ENCODE measurements at regions not wholly inside any gene's neighbourhood (a gene's known extent, or its start where the extent isn't known, plus 50 kb on each side); places are given as distances from the start of the nearest gene placed in this dataset.

DNA sequence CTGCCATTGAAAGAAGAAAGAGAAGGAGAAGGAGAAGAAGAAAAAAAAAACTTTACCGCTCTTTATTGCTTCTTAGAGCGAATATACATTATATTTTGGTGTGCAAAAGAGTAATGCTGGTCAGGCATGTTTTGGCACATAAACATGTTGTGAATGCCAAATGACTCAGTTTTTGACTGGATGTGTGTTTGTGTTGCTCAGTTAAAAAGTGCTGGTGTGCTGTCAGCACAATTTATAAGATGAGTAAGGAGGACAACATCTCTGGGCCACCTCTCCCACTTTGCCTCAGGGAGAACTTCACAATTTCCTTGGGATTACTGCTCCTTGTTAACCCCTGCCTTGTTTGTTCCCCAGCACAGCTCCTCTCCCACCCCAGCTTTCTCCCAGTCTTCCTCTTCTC, 584.8 kb downstream of the ETNK1 start:
- TF ChIP-seq, protein P1, sequence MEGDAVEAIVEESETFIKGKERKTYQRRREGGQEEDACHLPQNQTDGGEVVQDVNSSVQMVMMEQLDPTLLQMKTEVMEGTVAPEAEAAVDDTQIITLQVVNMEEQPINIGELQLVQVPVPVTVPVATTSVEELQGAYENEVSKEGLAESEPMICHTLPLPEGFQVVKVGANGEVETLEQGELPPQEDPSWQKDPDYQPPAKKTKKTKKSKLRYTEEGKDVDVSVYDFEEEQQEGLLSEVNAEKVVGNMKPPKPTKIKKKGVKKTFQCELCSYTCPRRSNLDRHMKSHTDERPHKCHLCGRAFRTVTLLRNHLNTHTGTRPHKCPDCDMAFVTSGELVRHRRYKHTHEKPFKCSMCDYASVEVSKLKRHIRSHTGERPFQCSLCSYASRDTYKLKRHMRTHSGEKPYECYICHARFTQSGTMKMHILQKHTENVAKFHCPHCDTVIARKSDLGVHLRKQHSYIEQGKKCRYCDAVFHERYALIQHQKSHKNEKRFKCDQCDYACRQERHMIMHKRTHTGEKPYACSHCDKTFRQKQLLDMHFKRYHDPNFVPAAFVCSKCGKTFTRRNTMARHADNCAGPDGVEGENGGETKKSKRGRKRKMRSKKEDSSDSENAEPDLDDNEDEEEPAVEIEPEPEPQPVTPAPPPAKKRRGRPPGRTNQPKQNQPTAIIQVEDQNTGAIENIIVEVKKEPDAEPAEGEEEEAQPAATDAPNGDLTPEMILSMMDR (IDR thresholded peaks at IDR 0.05), result no peak
- no peak for TF ChIP-seq POLR2A (IDR thresholded peaks at IDR 0.05)
